MM.1S (cell line): ENCODE measurements at regions not wholly inside any gene's neighbourhood (a gene's known extent, or its start where the extent isn't known, plus 50 kb on each side); places are given as distances from the start of the nearest gene placed in this dataset.

ENCODE experiments used
- CTCF ChIP-seq: fragments of 300-600 bp; sonication (generic); IDR thresholded peaks from 2 replicates; pipeline ENCODE4 v1.5.1; 2016; ENCODE audit warnings: antibody characterized with exemption, low read length, mixed read lengths
- EZH2 ChIP-seq: fragments of 300-600 bp; sonication (generic); optimal IDR thresholded peaks from 2 replicates; pipeline ENCODE3; 2017; ENCODE audit warnings: low read depth, mild to moderate bottlenecking, antibody characterized with exemption, low read length, mixed read lengths

GRCh38 chr14:98507264-98507663 is 764.7 kb downstream of the BCL11B start:
- TF ChIP-seq EZH2, result no peak
- no peak for TF ChIP-seq CTCF
